ENCODE measurements at regions not wholly inside any gene's neighbourhood (a gene's known extent, or its start where the extent isn't known, plus 50 kb on each side); places are given as distances from the start of the nearest gene placed in this dataset.

- CTCF ChIA-PET = interaction anchor here (0.7 kb wide), 1 partner anchor 23 kb away, joined by 3 read pairs; no protein-coding TSS in a partner anchor
- FAIRE-seq (no peak), DNase-seq (ENCODE audit: low read depth in 1 of 2, low spot score in 1 of 2) (no peak), ATAC-seq (no peak)
- no peaks in the 10 kb centered on the region for H3K9me3 ChIP-seq
- POLR2A ChIA-PET = no interaction called here
- no peak overlapping the region for H3K27ac ChIP-seq
- H3K4me2 ChIP-seq = no peak overlapping the region
- WGBS (ENCODE audit: missing lambda C conversion rate) = 36% methylated on average over 3 of the region's 3 CpGs
- no peaks in the 10 kb centered on the region for H3K4me1 ChIP-seq
- H3K4me3 ChIP-seq = no peak overlapping the region
- TF ChIP-seq HOXB5 (CRISPR knock-in tag; IDR thresholded peaks at IDR 0.05) (no peak), RFX5 (IDR thresholded peaks at IDR 0.05) (no peak)
Observed at GRCh38 chr3:161798016-161798415, 301.4 kb downstream of the OTOL1 start.

DNA sequence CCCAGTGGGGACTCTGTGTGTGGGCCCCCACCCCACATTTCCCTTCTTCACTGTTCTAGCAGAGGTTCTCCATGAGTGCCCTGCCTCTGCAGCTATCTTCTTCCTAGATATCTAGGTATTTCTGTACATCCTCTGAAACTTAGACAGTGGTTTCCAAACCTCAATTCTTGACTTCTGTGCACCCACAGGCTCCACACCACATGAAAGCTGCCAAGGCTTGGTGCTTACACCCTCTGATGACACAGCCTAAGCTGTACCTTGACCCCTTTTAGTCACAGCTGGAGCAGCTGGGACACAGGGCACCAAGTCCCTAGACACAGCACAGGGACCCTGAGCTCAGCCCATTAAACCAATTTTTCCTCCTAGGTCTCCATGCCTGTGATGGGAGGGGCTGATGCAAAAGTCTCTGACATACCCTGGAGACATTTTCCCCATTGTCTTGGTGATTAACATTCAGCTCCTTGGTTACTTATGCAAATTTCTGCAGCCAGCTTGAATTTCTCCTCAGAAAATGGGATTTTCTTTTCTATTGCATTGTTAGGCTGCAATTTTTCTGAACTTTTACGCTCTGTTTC is 304.5 kb downstream of the OTOL1 start:
- Histone ChIP-seq H3K4me1 (no peaks in the 10 kb centered on the region), H3K9me3 (no peaks in the 10 kb centered on the region), H3K4me3 (no peak overlapping the region), H3K4me2 (no peak overlapping the region), H3K27ac (no peak overlapping the region)
- 39% methylated on average over 1 of the region's 1 CpG for WGBS (ENCODE audit: missing lambda C conversion rate)
- DNase-seq (ENCODE audit: low read depth in 1 of 2, low spot score in 1 of 2) (no peak), ATAC-seq (no peak), FAIRE-seq (no peak)
- POLR2A ChIA-PET = no interaction called here
- no peak for TF ChIP-seq CHD2 (IDR thresholded peaks at IDR 0.05; ENCODE audit: low read length, partially characterized antibody)
- no peak for TF ChIP-seq HOXA7 (CRISPR knock-in tag; IDR thresholded peaks at IDR 0.05)
- TF ChIP-seq, protein P1, sequence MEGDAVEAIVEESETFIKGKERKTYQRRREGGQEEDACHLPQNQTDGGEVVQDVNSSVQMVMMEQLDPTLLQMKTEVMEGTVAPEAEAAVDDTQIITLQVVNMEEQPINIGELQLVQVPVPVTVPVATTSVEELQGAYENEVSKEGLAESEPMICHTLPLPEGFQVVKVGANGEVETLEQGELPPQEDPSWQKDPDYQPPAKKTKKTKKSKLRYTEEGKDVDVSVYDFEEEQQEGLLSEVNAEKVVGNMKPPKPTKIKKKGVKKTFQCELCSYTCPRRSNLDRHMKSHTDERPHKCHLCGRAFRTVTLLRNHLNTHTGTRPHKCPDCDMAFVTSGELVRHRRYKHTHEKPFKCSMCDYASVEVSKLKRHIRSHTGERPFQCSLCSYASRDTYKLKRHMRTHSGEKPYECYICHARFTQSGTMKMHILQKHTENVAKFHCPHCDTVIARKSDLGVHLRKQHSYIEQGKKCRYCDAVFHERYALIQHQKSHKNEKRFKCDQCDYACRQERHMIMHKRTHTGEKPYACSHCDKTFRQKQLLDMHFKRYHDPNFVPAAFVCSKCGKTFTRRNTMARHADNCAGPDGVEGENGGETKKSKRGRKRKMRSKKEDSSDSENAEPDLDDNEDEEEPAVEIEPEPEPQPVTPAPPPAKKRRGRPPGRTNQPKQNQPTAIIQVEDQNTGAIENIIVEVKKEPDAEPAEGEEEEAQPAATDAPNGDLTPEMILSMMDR (IDR thresholded peaks at IDR 0.05) = no peak
- no peak for TF ChIP-seq KDM5A (IDR thresholded peaks at IDR 0.05)
- TF ChIP-seq FOSB (CRISPR knock-in tag; IDR thresholded peaks at IDR 0.05) = no peak
- TF ChIP-seq CBX8 (IDR thresholded peaks at IDR 0.05) = no peak
- TF ChIP-seq RFX5 (IDR thresholded peaks at IDR 0.05) = no peak
- no peak for TF ChIP-seq NPAS2 (CRISPR knock-in tag; IDR thresholded peaks at IDR 0.05; ENCODE audit: borderline replicate concordance)
- no peak for TF ChIP-seq KDM1A (IDR thresholded peaks at IDR 0.05; ENCODE audit: low read depth)
- TF ChIP-seq, protein P2, sequence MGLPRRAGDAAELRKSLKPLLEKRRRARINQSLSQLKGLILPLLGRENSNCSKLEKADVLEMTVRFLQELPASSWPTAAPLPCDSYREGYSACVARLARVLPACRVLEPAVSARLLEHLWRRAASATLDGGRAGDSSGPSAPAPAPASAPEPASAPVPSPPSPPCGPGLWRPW (IDR thresholded peaks at IDR 0.05) = no peak
- TF ChIP-seq PBX3 (IDR thresholded peaks at IDR 0.05) = no peak
- no peak for TF ChIP-seq MAX (IDR thresholded peaks at IDR 0.05)
- TF ChIP-seq NR3C1 (IDR thresholded peaks at IDR 0.05) = no peak
- CTCF ChIA-PET = interaction anchor here (0.6 kb wide), 1 partner anchor 623 kb away, joined by 3 read pairs; no protein-coding TSS in a partner anchor

GRCh38 chr3:161818106-161818505 is 321.5 kb downstream of the OTOL1 start:
- WGBS (ENCODE audit: missing lambda C conversion rate) = 5% methylated on average over 1 of the region's 1 CpG
- no peak overlapping the region for H3K4me2 ChIP-seq
- H3K9me3 ChIP-seq = no peaks in the 10 kb centered on the region
- ATAC-seq (no peak), DNase-seq (ENCODE audit: low read depth in 1 of 2, low spot score in 1 of 2) (no peak), FAIRE-seq (no peak)
- TF ChIP-seq PBX3 (IDR thresholded peaks at IDR 0.05) = no peak
- no peak for TF ChIP-seq JUNB (IDR thresholded peaks at IDR 0.05)
- TF ChIP-seq, protein P3, sequence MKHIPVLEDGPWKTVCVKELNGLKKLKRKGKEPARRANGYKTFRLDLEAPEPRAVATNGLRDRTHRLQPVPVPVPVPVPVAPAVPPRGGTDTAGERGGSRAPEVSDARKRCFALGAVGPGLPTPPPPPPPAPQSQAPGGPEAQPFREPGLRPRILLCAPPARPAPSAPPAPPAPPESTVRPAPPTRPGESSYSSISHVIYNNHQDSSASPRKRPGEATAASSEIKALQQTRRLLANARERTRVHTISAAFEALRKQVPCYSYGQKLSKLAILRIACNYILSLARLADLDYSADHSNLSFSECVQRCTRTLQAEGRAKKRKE (CRISPR knock-in tag; IDR thresholded peaks at IDR 0.05; ENCODE audit: low read depth) = no peak
- no peak for TF ChIP-seq CHD2 (IDR thresholded peaks at IDR 0.05; ENCODE audit: low read length, partially characterized antibody)
- ChIA-PET POLR2A (no interaction called here), CTCF (no interaction called here)
- no peak overlapping the region for H3K27ac ChIP-seq
- no peak overlapping the region for H3K4me3 ChIP-seq
- no peaks in the 10 kb centered on the region for H3K4me1 ChIP-seq

Data from A549 (cell line).